HG02571 (cell line): ENCODE measurements at regions not wholly inside any gene's neighbourhood (a gene's known extent, or its start where the extent isn't known, plus 50 kb on each side); places are given as distances from the start of the nearest gene placed in this dataset.
"Not testable (repeated sequence)": the region's sequence is repeated elsewhere in the genome, so short reads cannot be mapped to it uniquely, and the experiment has no call there.

Experiments used
- ATAC-seq: cut with Tn5 transposase; IDR thresholded peaks from one replicate; pipeline ENCODE4 v1.9.1; 2021; ENCODE audit warnings: mild to moderate bottlenecking, moderate library complexity; ENCODE audit not compliant: unreplicated experiment

DNA sequence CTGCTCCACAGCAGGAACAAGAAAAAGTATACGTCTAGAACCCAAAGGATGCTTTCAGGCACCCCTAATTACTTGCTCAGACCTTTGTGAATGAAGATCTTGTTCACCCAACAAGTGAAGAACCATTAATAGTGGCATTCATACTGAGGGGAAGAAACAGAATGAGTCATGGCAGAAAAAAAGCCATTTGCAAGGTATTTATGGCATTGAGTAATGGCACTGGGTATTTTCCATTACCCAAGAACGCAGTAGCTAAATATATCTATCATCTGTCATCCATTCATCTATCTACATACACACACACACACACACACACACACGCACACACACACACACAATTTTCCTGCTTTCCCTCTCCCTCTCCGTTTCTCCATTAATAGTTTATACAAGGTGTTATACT lies 56.4 kb upstream of the XIRP2 start:
- ATAC-seq, result no peak

GRCh38 chr2:166825914-166826313 lies 62.4 kb upstream of the XIRP2 start:
- no peak for ATAC-seq

GRCh38 chr2:166814335-166814734 lies 73.9 kb upstream of the XIRP2 start:
- no peak for ATAC-seq

- ATAC-seq, result no peak
These were observed 76.0 kb upstream of the XIRP2 start for GRCh38 chr2:166812166-166812891.

DNA sequence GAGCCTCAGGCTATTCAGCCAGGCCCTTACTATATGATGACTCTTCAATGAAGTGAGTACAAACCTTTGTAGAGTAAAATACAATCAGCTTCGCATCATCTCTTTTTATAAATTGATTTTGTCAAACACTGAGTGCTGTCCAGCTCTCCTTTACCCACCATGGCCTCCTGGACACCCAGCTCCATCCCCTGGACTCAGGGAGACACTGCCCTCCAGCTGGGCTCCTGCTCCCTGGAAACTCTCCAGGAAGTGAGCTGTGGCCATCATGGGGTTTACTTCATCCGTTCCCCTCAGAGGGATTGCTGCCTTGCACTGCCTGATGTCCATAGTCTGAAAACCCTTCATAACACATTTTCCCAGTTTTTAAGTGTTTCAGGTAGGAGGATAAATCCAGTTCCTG lies 82.5 kb upstream of the XIRP2 start:
- no peak for ATAC-seq

- ATAC-seq, result no peak
These were observed 84.8 kb upstream of the XIRP2 start for GRCh38 chr2:166803373-166804000.

GRCh38 chr2:166802475-166802874 lies 85.8 kb upstream of the XIRP2 start:
- no peak for ATAC-seq

DNA sequence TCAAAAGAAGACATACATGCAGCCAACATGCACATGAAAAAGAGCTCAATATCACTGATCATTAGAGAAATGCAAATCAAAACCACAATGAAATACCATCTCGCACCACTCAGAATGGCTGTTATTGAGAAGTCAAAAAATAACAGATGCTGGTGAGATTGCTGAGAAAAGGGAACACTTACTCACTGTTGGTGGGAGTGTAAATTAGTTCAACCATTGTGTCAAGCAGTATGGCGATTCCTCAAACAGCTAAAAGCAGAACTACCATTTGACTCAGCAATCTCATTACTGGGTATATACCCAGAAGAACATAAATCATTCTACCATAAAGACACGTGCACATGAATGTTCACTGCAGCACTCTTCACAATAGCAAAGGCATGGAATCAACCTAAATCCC lies 95.5 kb upstream of the XIRP2 start:
- ATAC-seq, result no peak

DNA sequence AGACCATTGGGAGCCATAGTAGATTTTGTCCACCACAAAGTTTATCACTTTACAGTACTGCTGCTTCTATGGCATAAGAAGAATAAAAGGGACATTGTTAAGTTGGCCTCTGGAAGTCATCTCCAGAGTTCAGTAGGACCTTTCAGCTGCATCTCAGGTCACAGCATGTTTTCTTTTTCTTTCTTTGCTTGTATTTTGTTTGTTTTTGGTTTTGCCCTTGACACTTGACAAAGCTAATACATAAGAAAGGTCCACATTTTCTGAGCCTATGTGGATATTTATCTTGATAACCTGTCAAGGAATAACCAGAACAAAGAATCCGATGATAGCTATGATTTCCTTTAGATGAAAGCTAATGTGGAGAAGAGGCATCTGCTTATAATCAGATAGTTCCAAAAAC lies 101.6 kb upstream of the XIRP2 start:
- no peak for ATAC-seq

- ATAC-seq, result no peak
These were observed 103.9 kb upstream of the XIRP2 start for GRCh38 chr2:166784296-166784946.

DNA sequence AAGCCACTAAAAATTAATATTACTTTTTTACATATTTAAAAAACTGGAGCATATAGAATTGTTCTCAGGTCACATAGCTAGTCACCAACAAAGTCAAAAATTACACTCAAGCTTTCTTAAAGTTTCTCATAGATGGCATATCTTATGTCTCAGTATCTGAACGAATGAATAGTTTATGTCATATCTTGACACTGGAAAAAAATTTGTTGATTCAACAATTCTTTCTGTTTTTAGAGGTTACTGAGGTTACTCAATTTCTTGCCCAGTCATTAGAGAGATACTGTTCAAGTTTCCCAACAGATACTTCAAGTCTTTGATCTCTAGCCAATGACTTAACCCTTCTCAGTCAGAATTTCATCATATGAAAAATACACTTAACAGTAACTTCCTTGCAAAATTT lies 113.1 kb upstream of the XIRP2 start:
- ATAC-seq, result no peak

- no peak for ATAC-seq
These were observed 114.9 kb upstream of the XIRP2 start for GRCh38 chr2:166773308-166773949.

- no peak for ATAC-seq
These were observed 119.7 kb upstream of the XIRP2 start for GRCh38 chr2:166768393-166769123.

DNA sequence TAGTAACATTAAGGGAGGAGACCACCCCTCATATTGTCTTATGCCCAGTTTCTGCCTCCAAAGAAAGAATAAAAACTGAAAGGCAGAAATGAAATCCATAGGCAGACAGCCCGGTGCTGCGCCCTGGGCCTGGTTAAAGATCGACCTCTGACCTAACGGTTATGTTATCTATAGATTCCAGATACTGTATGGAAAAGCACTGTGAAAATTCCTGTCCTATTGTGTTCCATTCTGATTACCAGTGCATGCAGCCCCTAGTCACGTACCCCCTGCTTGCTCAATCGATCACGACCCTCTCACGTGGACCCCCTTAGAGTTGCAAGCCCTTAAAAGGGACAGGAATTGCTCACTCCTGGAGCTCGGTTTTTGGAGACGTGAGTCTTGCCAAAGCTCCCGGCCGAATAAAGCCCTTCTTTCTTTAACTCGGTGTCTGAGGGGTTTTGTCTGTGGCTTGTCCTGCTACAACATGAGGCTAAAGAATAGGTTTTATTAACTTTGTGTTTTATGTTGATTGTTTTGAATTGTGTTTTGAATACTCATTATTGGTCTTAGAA lies 121.4 kb upstream of the XIRP2 start:
- not testable (repeated sequence) for ATAC-seq

- no peak for ATAC-seq
These were observed 122.1 kb upstream of the XIRP2 start for GRCh38 chr2:166766220-166766619.

DNA sequence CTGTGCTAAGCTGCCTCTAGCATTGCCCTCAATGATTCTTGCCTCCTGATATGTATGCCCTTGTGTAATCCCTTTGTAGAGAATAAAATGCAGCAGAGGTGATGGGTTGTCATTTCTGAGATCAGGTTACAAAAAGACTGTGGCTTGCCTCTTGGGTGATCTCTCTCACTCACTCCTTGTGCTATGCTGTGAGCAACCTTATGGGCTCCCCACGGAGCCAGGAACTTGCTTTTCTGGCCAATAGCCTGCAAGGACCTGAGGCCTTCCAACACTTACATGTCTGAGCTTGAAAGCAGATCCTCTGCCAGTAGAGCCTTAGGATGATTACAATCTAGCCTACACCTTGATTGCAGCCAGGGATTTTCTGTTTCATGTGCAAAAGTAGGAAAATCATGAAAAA lies 123.1 kb upstream of the XIRP2 start:
- no peak for ATAC-seq

GRCh38 chr2:166764702-166765101 lies 123.6 kb upstream of the XIRP2 start:
- no peak for ATAC-seq

DNA sequence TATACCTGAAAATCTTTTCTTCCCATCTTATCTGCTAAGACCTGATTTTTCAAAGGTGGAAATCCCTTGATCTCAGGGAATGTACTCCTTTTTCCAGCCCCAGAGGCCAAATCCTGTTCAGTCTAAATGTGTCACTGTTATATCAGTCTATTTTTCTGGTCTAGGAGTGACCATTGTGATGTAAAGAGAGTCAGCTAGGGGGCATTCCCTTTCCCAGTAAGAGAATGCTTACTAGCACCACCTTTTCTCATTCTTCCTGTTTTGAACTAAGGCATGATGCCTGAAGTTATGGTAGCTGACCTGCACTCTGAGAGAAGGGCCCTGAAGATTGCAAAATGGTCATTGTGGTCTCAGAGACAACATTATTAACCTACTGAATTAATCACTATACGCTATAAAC lies 124.1 kb upstream of the XIRP2 start:
- no peak for ATAC-seq

- ATAC-seq, result no peak
These were observed 125.5 kb upstream of the XIRP2 start for GRCh38 chr2:166762746-166763145.

GRCh38 chr2:166758956-166759355 lies 129.3 kb upstream of the XIRP2 start:
- ATAC-seq, result no peak

- no peak for ATAC-seq
These were observed 137.7 kb upstream of the XIRP2 start for GRCh38 chr2:166750624-166751023.
